Activated CD8-positive, alpha-beta memory T cell treated with anti-CD3 and anti-CD28 coated beads, Interleukin-2, amount 10 ng/mL, durations not matched to agents 7 days and 5 days (primary cell): ENCODE measurements at regions not wholly inside any gene's neighbourhood (a gene's known extent, or its start where the extent isn't known, plus 50 kb on each side); places are given as distances from the start of the nearest gene placed in this dataset.
A peak's percentile ranks its signal among the peaks of the same experiment; 100 is the strongest.

Experiments used
- ATAC-seq: fragments of 150-1000 bp; cut with Tn5 transposase; one replicate; pipeline ENCODE4 v1.10.0; 2021; ENCODE audit warnings: moderate library complexity
- CTCF ChIA-PET: fragments of 350-600 bp; sonication (Branson Sonifier 250); formaldehyde crosslinking; loops from one replicate; lab custom pipeline; 2021; ENCODE audit warnings: antibody characterized with exemption; lab: Charles Lee
- DNase-seq: peaks from one replicate; pipeline ENCODE4 v3.0.0-alpha.2; 2020
- H3K27ac Mint-ChIP-seq: one replicate; pipeline ENCODE4 v1.8.0; 2021; ENCODE audit warnings: mild to moderate bottlenecking, mixed read lengths
- H3K27me3 Mint-ChIP-seq: one replicate; pipeline ENCODE4 v1.8.0; 2021; ENCODE audit warnings: mixed read lengths
- H3K36me3 Mint-ChIP-seq: one replicate; pipeline ENCODE4 v1.8.0; 2021; ENCODE audit warnings: mild to moderate bottlenecking, mixed read lengths
- H3K4me1 Mint-ChIP-seq: one replicate; pipeline ENCODE4 v1.8.0; 2021; ENCODE audit warnings: mixed read lengths
- H3K4me3 Mint-ChIP-seq: one replicate; pipeline ENCODE4 v1.8.0; 2021; ENCODE audit warnings: mild to moderate bottlenecking, moderate library complexity, mixed read lengths
- H3K9me3 Mint-ChIP-seq: one replicate; pipeline ENCODE4 v1.8.0; 2022; ENCODE audit warnings: low read depth, mixed read lengths

DNA sequence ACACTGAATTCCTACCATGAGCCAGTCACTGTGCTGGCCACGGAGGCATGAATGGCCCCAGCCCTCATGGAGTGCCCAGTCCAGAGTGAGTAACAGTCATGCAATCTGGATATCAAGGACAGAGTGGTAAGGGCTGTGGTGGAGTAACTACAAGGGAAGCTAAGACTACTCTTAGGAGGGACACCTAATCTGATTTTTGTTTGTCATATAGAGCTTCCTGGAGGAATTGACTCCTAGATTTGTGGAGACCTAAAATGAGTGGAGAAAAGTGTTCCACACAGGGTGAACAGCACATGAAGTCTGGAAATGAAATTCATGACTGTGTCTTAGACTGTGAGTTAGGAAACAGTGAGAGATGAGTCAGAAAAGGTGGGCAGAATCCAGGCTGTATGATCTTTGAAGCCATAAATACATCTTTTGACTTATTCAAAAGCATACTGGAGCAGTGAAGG lies 219.9 kb downstream of the NFKBIZ start:
- no peak for ATAC-seq
- no peak overlapping the region for H3K27ac Mint-ChIP-seq
- CTCF ChIA-PET = no interaction called here

DNA sequence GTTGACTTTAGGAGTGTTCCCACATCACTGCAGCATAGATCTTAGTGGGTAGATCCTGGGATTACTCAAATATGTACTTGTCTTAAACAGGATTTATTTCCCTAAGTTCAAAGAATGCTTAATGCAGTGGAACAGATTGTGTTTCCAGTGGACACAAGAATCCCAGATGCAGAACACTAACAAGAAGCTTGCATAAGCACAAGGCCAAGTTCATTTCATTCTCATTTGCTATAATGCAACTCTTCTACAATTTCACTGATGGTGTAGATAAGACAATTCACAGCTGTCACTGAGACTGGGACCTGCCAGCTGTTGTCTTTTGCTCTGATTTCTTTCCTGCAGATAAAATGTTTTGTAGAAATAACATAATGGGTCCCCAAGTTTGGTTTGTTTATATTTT lies 225.6 kb downstream of the NFKBIZ start:
- Mint-ChIP-seq H3K4me3 (no peak overlapping the region), H3K27me3 (no peaks in the 10 kb centered on the region), H3K4me1 (no peaks in the 10 kb centered on the region), H3K36me3 (peaks cover 3% of the 10 kb centered on the region), H3K27ac (no peak overlapping the region), H3K9me3 (peaks cover 4% of the 10 kb centered on the region)
- CTCF ChIA-PET = interaction anchor here (1.4 kb wide), 1 partner anchor 15 kb away, joined by 3 read pairs; no protein-coding TSS in a partner anchor
- DNase-seq (no peak), ATAC-seq (no peak)

More for the DNA sequence above, 219.9 kb downstream of the NFKBIZ start:
- Mint-ChIP-seq H3K9me3 (peaks cover 2% of the 10 kb centered on the region), H3K4me1 (no peaks in the 10 kb centered on the region), H3K4me3 (no peak overlapping the region), H3K27me3 (no peaks in the 10 kb centered on the region), H3K36me3 (peaks cover 5% of the 10 kb centered on the region)
- DNase-seq = no peak

DNA sequence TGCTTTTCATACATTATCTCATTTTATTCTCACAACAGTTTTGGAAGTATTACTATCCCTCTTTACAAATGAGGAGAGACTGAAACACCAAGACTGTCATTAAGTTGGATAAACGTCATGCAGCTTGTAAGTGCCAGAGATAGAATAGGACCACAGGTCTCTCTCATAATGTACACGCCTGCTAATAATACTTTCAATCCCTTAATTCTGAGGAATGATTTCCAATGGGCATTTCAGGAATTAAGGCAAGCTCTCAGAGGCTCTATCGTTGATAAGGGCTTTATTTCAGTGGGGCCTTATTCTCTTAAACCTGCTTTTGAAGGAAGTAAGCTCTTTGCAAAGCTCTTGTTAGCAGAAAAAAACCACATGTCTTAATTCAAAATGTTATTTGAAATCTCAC lies 229.1 kb downstream of the NFKBIZ start:
- Mint-ChIP-seq H3K36me3 (peaks cover 8% of the 10 kb centered on the region), H3K27ac (no peak overlapping the region), H3K9me3 (peaks cover 3% of the 10 kb centered on the region), H3K27me3 (peaks cover 2% of the 10 kb centered on the region), H3K4me3 (no peak overlapping the region), H3K4me1 (no peaks in the 10 kb centered on the region)
- no peak for ATAC-seq
- CTCF ChIA-PET = no interaction called here
- DNase-seq = no peak

DNA sequence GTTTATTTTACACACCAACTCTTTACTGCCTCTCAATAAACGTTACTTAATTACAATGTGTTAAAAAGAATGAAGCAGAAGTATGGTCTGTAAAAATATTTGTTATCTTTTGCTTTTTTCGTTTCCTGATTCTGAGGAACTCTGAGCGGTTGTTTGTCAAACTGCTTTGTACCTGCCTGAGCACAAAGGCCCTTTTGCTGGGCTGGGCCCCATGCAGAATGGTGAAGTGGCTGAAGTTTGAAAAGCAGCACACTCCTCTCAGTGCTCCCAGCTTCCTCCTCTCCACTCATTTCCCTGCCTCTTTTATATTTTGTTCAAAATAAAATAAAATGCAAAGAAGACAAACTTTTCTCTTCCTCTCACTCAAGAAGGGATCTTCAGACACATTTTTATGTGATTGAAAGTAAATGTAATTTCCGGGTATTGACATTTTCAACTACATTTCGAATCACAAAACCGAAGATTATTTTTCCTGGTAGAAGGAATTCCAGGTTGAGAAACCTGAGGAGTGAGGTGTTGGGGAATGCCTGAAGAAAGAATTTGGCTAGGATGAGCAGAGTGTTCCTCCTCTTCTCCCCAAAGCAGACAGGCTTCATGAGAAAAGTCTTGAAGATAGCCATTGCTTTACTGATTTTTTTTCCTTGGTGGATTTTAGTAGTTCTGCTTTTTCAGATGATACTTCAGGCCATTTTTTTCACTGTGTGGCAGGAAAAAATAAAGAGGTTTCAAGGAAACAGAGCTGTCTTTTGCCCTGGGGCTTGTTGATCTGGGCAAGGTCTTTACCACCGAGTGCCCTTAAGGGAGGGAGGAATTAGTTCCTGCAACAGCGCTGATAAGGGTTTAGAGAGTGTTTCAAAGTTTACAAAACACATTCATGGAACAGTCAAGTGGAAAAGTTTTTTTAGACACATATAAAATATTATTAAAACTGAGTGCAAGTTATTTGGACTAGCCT lies 229.8 kb downstream of the NFKBIZ start:
- ATAC-seq (no peak), DNase-seq (no peak)
- H3K36me3 Mint-ChIP-seq = peaks cover 8% of the 10 kb centered on the region
- H3K4me1 Mint-ChIP-seq = no peaks in the 10 kb centered on the region
- H3K4me3 Mint-ChIP-seq = no peak overlapping the region
- H3K9me3 Mint-ChIP-seq = peaks cover 3% of the 10 kb centered on the region
- H3K27me3 Mint-ChIP-seq = peaks cover 4% of the 10 kb centered on the region
- CTCF ChIA-PET = no interaction called here
- no peak overlapping the region for H3K27ac Mint-ChIP-seq

DNA sequence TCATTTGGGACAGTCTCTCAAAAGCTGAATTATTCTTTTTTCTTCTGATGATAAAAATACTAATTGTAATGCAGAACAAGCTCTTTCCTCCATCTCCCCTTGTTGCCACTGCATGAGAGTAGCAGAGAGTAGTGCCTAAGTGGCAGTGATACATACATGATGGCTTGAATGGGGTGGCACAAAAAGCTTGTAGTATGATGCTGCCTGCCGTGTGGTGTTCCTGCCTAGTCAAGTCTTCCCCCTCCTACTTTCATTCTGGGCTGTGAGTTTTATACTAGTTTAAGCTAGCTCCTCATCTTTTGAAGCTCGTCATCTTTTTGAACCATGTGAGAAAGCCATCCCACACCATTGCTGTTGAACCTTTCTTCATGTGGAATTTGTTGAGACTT lies 230.5 kb downstream of the NFKBIZ start:
- Mint-ChIP-seq H3K9me3 (peaks cover 3% of the 10 kb centered on the region), H3K36me3 (peaks cover 9% of the 10 kb centered on the region), H3K4me1 (peaks cover 2% of the 10 kb centered on the region), H3K27me3 (peaks cover 5% of the 10 kb centered on the region), H3K27ac (no peak overlapping the region), H3K4me3 (no peak overlapping the region)
- no peak for ATAC-seq
- no peak for DNase-seq
- CTCF ChIA-PET = no interaction called here

DNA sequence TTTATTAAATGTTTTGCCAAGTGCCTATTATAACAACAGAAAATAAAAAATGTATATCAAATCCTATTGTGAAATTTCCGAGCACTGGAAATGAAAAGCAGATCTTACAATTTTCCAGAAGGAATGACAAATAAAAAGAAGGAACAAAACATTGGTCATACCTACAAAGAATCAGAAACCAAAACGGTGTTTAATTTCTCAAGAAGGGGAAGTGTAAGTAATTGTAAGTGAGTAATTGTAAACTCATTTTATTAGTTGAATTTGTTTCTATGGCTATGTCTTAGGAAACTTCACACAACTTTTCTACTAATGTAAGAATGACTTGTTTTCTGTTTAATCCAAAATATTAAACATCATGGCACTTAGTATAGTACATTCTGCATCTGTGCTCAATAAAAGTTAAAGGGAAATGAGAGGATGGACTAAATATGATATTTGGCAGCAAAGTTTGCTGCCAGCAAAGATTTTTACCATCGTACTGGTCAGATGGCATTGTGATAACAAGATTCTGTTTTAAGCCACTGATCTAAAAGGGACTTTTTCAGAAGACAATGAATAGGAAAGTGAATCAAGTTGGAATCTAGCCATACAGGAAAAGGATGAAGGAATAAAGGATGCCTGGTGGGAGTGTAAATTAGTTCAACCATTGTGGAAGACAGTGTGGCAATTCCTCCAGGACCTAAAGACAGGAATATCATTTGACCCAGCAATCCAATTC lies 232.4 kb downstream of the NFKBIZ start:
- peaks cover 5% of the 10 kb centered on the region for H3K27me3 Mint-ChIP-seq
- DNase-seq = no peak
- CTCF ChIA-PET = no interaction called here
- no peak overlapping the region for H3K4me3 Mint-ChIP-seq
- H3K9me3 Mint-ChIP-seq = no peaks in the 10 kb centered on the region
- no peak for ATAC-seq
- H3K4me1 Mint-ChIP-seq = peaks cover 17% of the 10 kb centered on the region
- no peak overlapping the region for H3K27ac Mint-ChIP-seq
- H3K36me3 Mint-ChIP-seq = peaks cover 14% of the 10 kb centered on the region

DNA sequence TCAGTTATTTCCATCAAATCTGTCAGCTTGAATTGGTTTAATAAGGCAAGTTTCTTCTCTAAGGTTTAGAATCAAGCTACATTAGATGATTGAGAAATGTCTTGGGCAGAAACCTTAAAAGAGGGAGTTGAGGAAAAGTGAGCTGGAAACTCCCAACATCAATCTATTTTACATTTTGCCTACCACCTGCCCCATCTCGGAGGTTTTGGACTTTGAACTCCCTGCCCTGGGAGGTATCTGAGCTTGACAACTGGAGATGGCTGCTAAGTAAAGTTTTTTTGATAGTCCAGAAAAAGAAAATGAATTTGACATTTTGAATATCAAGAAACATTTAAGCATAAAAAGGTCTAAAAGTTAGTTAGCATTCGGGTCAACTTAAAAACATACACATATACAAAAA lies 234.2 kb downstream of the NFKBIZ start:
- peaks cover 19% of the 10 kb centered on the region for H3K4me1 Mint-ChIP-seq
- CTCF ChIA-PET = no interaction called here
- DNase-seq = no peak

DNA sequence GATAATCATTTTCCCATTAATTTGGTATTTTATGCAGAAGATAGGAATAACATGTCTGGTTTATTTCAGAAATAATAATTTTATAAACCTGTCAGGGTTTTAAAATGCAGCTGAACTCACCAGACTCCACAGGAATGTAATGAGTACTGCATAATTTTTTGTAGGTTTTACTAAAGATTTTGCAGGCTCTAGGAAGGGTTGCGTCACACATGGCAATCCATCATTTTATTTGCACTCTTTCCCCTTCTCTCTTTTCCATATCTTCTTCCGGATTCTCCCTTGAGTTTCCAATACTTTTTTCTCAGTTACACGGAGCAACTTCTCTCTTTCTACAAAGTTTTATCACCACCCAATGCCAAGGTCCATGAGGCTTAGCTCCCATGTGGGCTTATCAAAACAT lies 234.7 kb downstream of the NFKBIZ start:
- peaks cover 15% of the 10 kb centered on the region for H3K36me3 Mint-ChIP-seq
- CTCF ChIA-PET = no interaction called here
- no peak for DNase-seq
- H3K27ac Mint-ChIP-seq = no peak overlapping the region
- H3K27me3 Mint-ChIP-seq = peaks cover 9% of the 10 kb centered on the region
- H3K9me3 Mint-ChIP-seq = no peaks in the 10 kb centered on the region
- no peak overlapping the region for H3K4me3 Mint-ChIP-seq
- H3K4me1 Mint-ChIP-seq = peaks cover 19% of the 10 kb centered on the region
- no peak for ATAC-seq

More for the DNA sequence above, 234.2 kb downstream of the NFKBIZ start:
- H3K27me3 Mint-ChIP-seq = peaks cover 5% of the 10 kb centered on the region
- no peak overlapping the region for H3K27ac Mint-ChIP-seq
- H3K9me3 Mint-ChIP-seq = no peaks in the 10 kb centered on the region
- peaks cover 14% of the 10 kb centered on the region for H3K36me3 Mint-ChIP-seq
- ATAC-seq = no peak
- no peak overlapping the region for H3K4me3 Mint-ChIP-seq

DNA sequence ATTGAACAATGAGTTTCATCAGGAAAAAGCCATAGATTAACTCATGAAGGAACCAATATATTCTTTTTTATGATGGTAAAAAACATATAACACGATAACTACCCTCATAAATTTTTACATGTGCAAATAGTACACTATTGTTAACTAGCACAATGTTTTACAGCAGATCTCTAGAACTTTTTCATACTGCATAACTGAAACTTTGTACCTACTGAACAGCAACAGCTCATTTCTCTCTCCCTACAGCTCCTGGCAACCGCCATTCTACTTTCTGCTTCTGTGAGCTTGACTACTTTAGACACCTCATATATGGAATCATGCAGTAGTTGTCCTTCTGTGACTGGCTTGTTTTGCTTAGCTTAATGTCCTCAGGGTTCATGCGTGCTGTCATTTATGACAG lies 235.4 kb downstream of the NFKBIZ start:
- no peaks in the 10 kb centered on the region for H3K9me3 Mint-ChIP-seq
- no peak overlapping the region for H3K27ac Mint-ChIP-seq
- no peak for ATAC-seq
- DNase-seq = no peak
- peaks cover 16% of the 10 kb centered on the region for H3K27me3 Mint-ChIP-seq
- peaks cover 19% of the 10 kb centered on the region for H3K4me1 Mint-ChIP-seq
- no peak overlapping the region for H3K4me3 Mint-ChIP-seq
- peaks cover 15% of the 10 kb centered on the region for H3K36me3 Mint-ChIP-seq
- CTCF ChIA-PET = no interaction called here

DNA sequence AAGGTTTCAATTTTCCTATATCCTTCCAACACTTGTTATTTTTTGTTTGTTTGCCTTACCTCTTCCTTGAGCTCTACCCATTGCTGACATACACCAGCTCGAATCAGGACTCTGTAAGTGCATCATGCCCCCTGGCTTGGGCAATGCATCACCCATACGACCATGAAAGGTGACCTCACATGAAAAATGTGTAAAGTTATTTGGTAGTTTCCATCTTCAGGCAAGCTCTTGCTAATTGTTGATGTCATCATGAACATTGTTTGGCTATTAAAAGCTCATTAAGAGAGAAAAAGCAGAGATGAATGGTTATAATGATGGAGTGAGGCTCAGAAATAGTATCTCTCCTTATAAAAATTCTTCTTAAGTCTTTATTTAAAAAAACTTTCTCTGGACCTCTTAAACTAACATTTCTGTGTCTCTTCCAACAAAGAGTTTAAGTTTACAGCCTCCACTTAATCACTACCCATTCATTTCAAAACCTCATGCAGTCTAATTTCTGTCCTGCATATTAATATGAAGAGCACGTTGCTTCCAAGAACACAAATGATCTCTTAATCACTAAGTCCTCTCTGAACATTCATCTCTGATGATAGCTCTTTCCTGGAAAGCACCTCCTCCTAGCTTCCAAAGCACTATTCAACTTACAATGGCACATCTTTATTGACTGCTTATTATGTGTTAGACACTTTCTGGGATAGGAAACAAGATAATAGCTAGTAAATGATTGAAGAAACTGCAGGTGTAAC lies 236.3 kb downstream of the NFKBIZ start:
- H3K9me3 Mint-ChIP-seq = no peaks in the 10 kb centered on the region
- peaks cover 22% of the 10 kb centered on the region for H3K27me3 Mint-ChIP-seq
- CTCF ChIA-PET = interaction anchor here (0.5 to 1.2 kb wide), 3 partner anchors 143 to 565 kb away, joined by 3 read pairs; no protein-coding TSS in a partner anchor
- DNase-seq (no peak), ATAC-seq (peak; percentile 76)
- H3K27ac Mint-ChIP-seq = peak overlapping the region; percentile 17
- H3K36me3 Mint-ChIP-seq = peaks cover 13% of the 10 kb centered on the region
- H3K4me1 Mint-ChIP-seq = peaks cover 19% of the 10 kb centered on the region
- H3K4me3 Mint-ChIP-seq = no peak overlapping the region

DNA sequence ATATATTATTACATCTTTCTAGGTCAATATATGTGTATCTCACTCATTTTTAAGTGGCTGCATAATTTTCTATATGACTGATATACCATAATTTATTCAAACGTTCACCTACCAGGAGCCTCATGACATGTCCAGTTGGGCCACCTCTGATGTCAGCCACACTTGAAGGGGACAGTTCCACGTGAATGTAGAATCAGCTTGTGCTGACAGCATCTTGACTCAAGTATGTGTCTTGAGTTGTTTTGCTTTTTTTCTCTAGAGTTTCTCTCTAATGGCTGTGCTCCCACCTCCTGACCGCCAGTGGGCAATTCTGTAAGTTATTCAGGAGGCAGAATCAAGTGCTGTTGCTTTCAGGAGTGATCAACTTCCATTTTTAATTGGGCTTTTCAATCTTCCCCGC lies 237.9 kb downstream of the NFKBIZ start:
- CTCF ChIA-PET = interaction anchor here (1.2 kb wide), 1 partner anchor 142 kb away, joined by 3 read pairs; no protein-coding TSS in a partner anchor
- peaks cover 33% of the 10 kb centered on the region for H3K27me3 Mint-ChIP-seq
- H3K36me3 Mint-ChIP-seq = peaks cover 12% of the 10 kb centered on the region
- no peak overlapping the region for H3K4me3 Mint-ChIP-seq
- no peak overlapping the region for H3K27ac Mint-ChIP-seq
- DNase-seq (no peak), ATAC-seq (no peak)
- peaks cover 29% of the 10 kb centered on the region for H3K4me1 Mint-ChIP-seq
- H3K9me3 Mint-ChIP-seq = no peaks in the 10 kb centered on the region

DNA sequence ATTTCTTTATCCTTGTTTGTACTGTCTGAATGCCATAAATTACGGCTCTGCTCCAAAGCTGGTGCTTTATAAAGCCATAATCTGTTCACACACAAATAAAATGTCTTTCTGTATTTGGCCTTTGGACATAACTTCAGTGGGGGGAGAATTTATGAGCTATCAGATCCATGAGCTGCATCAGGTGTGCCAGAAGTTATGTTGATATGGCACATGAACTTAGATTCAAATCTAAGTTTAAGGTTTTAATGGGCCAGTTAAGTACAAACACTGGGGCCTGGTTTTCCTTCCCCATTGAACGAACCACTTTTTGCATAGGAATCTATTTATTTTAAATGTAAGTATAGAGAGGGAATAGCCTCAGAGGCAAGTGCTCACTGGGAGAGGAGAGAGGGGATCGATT lies 239.9 kb downstream of the NFKBIZ start:
- H3K4me1 Mint-ChIP-seq = peaks cover 48% of the 10 kb centered on the region
- H3K4me3 Mint-ChIP-seq = no peak overlapping the region
- H3K36me3 Mint-ChIP-seq = peaks cover 8% of the 10 kb centered on the region
- ATAC-seq (no peak), DNase-seq (no peak)
- CTCF ChIA-PET = no interaction called here
- peaks cover 31% of the 10 kb centered on the region for H3K27me3 Mint-ChIP-seq
- H3K9me3 Mint-ChIP-seq = no peaks in the 10 kb centered on the region
- no peak overlapping the region for H3K27ac Mint-ChIP-seq
